ENCODE measurements at regions not wholly inside any gene's neighbourhood (a gene's known extent, or its start where the extent isn't known, plus 50 kb on each side); places are given as distances from the start of the nearest gene placed in this dataset.

- TF ChIP-seq CTCF (conservative IDR thresholded peaks at IDR 0.05) (no peak), ZFX (IDR thresholded peaks at IDR 0.05) (no peak)
These were observed 370.2 kb upstream of the CCDC196 start for GRCh38 chr14:66115740-66116502.
